ENCODE measurements at regions not wholly inside any gene's neighbourhood (a gene's known extent, or its start where the extent isn't known, plus 50 kb on each side); places are given as distances from the start of the nearest gene placed in this dataset.

- TF ChIP-seq AR (CRISPR knock-in tag; IDR thresholded peaks at IDR 0.05), result no peak
- no peak for TF ChIP-seq NR3C1 (CRISPR knock-in tag; conservative IDR thresholded peaks at IDR 0.05; ENCODE audit: low read depth)
- no peak for TF ChIP-seq JUN (CRISPR knock-in tag; IDR thresholded peaks at IDR 0.05)
- TF ChIP-seq, protein P1, sequence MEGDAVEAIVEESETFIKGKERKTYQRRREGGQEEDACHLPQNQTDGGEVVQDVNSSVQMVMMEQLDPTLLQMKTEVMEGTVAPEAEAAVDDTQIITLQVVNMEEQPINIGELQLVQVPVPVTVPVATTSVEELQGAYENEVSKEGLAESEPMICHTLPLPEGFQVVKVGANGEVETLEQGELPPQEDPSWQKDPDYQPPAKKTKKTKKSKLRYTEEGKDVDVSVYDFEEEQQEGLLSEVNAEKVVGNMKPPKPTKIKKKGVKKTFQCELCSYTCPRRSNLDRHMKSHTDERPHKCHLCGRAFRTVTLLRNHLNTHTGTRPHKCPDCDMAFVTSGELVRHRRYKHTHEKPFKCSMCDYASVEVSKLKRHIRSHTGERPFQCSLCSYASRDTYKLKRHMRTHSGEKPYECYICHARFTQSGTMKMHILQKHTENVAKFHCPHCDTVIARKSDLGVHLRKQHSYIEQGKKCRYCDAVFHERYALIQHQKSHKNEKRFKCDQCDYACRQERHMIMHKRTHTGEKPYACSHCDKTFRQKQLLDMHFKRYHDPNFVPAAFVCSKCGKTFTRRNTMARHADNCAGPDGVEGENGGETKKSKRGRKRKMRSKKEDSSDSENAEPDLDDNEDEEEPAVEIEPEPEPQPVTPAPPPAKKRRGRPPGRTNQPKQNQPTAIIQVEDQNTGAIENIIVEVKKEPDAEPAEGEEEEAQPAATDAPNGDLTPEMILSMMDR (IDR thresholded peaks at IDR 0.05), result no peak
- TF ChIP-seq OVOL2 (CRISPR knock-in tag; IDR thresholded peaks at IDR 0.05; ENCODE audit: borderline replicate concordance), result no peak
- TF ChIP-seq HMGA2 (CRISPR knock-in tag; IDR thresholded peaks at IDR 0.05), result no peak
- TF ChIP-seq PREB (CRISPR knock-in tag; IDR thresholded peaks at IDR 0.05; ENCODE audit: borderline replicate concordance), result no peak
- TF ChIP-seq, protein P2, sequence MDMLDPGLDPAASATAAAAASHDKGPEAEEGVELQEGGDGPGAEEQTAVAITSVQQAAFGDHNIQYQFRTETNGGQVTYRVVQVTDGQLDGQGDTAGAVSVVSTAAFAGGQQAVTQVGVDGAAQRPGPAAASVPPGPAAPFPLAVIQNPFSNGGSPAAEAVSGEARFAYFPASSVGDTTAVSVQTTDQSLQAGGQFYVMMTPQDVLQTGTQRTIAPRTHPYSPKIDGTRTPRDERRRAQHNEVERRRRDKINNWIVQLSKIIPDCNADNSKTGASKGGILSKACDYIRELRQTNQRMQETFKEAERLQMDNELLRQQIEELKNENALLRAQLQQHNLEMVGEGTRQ (CRISPR knock-in tag; IDR thresholded peaks at IDR 0.05), result no peak
Observed at GRCh38 chr3:150243466-150243865, 164.6 kb upstream of the TSC22D2 start (continued).

DNA sequence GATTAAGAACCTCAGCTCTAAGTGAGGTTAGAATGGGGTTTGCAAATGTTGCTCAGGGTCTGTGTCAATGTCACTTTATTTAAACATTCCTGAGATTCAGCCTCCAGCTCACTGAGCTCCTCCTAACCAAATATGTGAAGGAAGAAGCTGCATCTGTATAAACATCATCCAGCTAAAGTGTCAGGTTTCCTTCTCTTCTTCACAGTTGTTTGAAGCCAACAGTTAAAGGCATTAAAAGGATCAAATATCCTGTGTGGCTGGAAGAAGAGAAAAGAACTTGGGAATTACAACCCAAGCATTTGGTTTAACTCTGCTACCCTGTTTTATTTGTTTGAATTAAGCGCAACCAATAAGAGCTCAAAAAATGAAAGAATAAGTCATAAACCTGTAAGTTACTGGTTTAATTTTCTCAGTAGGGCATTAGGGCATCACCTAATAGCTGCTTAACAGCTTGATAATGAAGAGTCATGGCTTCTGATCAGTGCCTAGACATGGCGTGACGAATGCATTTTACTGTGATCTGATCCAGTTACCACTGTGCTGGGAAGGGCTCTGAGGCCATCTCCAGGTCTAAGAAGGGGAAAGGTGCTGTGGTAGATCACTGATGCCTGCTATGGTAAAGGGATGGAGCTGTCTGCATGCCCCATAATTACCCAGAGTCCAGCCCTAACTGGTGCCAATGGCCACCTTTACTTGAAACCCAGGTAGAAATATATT is 165.7 kb upstream of the TSC22D2 start:
- Mint-ChIP-seq H3K4me3 (no peak overlapping the region), H3K27ac (no peak overlapping the region), H3K4me1 (peaks cover 28% of the 10 kb centered on the region), H3K36me3 (no peaks in the 10 kb centered on the region), H3K9me3 (no peaks in the 10 kb centered on the region), H3K27me3 (ENCODE audit: low read depth) (no peaks in the 10 kb centered on the region)
- POLR2A ChIA-PET, result no interaction called here
- ATAC-seq, result peak; percentile 42; the same call in 1 of the 2 replicates
- no peak for DNase-seq (ENCODE audit: low spot score)
- CTCF ChIA-PET, result interaction anchor here (0.8 to 6.7 kb wide), 8 partner anchors 15 to 261 kb away, joined by 3 to 68 read pairs (median 6); partner anchors contain the start of gene TSC22D2
- TF ChIP-seq PREB (CRISPR knock-in tag; IDR thresholded peaks at IDR 0.05; ENCODE audit: borderline replicate concordance) (no peak), E2F5 (CRISPR knock-in tag; IDR thresholded peaks at IDR 0.05) (no peak), CREB1 (CRISPR knock-in tag; IDR thresholded peaks at IDR 0.05) (no peak), AR (CRISPR knock-in tag; IDR thresholded peaks at IDR 0.05) (no peak), GRHL2 (CRISPR knock-in tag; IDR thresholded peaks at IDR 0.05; ENCODE audit: insufficient replicate concordance, severe bottlenecking) (no peak), PRRX2 (CRISPR knock-in tag; IDR thresholded peaks at IDR 0.05) (no peak)
- TF ChIP-seq, protein P3, sequence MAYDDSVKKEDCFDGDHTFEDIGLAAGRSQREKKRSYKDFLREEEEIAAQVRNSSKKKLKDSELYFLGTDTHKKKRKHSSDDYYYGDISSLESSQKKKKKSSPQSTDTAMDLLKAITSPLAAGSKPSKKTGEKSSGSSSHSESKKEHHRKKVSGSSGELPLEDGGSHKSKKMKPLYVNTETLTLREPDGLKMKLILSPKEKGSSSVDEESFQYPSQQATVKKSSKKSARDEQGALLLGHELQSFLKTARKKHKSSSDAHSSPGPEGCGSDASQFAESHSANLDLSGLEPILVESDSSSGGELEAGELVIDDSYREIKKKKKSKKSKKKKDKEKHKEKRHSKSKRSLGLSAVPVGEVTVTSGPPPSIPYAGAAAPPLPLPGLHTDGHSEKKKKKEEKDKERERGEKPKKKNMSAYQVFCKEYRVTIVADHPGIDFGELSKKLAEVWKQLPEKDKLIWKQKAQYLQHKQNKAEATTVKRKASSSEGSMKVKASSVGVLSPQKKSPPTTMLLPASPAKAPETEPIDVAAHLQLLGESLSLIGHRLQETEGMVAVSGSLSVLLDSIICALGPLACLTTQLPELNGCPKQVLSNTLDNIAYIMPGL (CRISPR knock-in tag; IDR thresholded peaks at IDR 0.05), result no peak
- TF ChIP-seq, protein P4, sequence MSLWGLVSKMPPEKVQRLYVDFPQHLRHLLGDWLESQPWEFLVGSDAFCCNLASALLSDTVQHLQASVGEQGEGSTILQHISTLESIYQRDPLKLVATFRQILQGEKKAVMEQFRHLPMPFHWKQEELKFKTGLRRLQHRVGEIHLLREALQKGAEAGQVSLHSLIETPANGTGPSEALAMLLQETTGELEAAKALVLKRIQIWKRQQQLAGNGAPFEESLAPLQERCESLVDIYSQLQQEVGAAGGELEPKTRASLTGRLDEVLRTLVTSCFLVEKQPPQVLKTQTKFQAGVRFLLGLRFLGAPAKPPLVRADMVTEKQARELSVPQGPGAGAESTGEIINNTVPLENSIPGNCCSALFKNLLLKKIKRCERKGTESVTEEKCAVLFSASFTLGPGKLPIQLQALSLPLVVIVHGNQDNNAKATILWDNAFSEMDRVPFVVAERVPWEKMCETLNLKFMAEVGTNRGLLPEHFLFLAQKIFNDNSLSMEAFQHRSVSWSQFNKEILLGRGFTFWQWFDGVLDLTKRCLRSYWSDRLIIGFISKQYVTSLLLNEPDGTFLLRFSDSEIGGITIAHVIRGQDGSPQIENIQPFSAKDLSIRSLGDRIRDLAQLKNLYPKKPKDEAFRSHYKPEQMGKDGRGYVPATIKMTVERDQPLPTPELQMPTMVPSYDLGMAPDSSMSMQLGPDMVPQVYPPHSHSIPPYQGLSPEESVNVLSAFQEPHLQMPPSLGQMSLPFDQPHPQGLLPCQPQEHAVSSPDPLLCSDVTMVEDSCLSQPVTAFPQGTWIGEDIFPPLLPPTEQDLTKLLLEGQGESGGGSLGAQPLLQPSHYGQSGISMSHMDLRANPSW (CRISPR knock-in tag; conservative IDR thresholded peaks at IDR 0.05; ENCODE audit: low read depth), result no peak
